ENCODE measurements at regions not wholly inside any gene's neighbourhood (a gene's known extent, or its start where the extent isn't known, plus 50 kb on each side); places are given as distances from the start of the nearest gene placed in this dataset.

GRCh38 chrX:13371186-13371585 lies 51.3 kb upstream of the ATXN3L start:
- no peak overlapping the region for H3K4me2 ChIP-seq (ENCODE audit: low read length)
- H3K4me3 ChIP-seq (ENCODE audit: low read depth, low read length) = no peak overlapping the region
- H2BK12ac ChIP-seq (ENCODE audit: low read length) = no peak overlapping the region
- no peaks in the 10 kb centered on the region for H3K36me3 ChIP-seq (ENCODE audit: control insufficient read depth in 1 of 2, insufficient read depth in 2 of 2, low read length in 2 of 2)
- H4K91ac ChIP-seq (ENCODE audit: low read depth, low read length) = no peak overlapping the region
- no peaks in the 10 kb centered on the region for H3K4me1 ChIP-seq (ENCODE audit: control insufficient read depth in 1 of 2, insufficient read depth in 2 of 2, low read length in 2 of 2)
- no peaks in the 10 kb centered on the region for H3K79me2 ChIP-seq (ENCODE audit: control insufficient read depth, insufficient read depth, low read length, poor library complexity)
- no peak overlapping the region for H2AK5ac ChIP-seq (ENCODE audit: low read length)
- no peak overlapping the region for H3K18ac ChIP-seq (ENCODE audit: low read length)
- H3K4ac ChIP-seq (ENCODE audit: low read depth, low read length) = no peak overlapping the region
- H2BK120ac ChIP-seq (ENCODE audit: insufficient read depth, low read length, poor library complexity) = no peak overlapping the region
- no peak overlapping the region for H4K8ac ChIP-seq (ENCODE audit: low read depth, low read length)
- no peaks in the 10 kb centered on the region for H3K27me3 ChIP-seq (ENCODE audit: insufficient read depth, low read length)
- no peak overlapping the region for H3K9ac ChIP-seq (ENCODE audit: low read length)
- no peak overlapping the region for H2BK5ac ChIP-seq (ENCODE audit: low read depth, low read length, poor library complexity)
- H3K14ac ChIP-seq (ENCODE audit: low read length) = no peak overlapping the region
- H3K27ac ChIP-seq (ENCODE audit: low read depth, low read length) = no peak overlapping the region
- H3K9me3 ChIP-seq (ENCODE audit: insufficient read depth, low read depth, low read length) = no peaks in the 10 kb centered on the region
- no peak overlapping the region for H4K12ac ChIP-seq (ENCODE audit: low read depth, low read length)
- no peak overlapping the region for H2AFZ ChIP-seq (ENCODE audit: insufficient read depth, low read length, poor library complexity)
- no peak overlapping the region for H3K23ac ChIP-seq (ENCODE audit: low read length)
- no peaks in the 10 kb centered on the region for H3K79me1 ChIP-seq (ENCODE audit: low read length)
- no peak for DNase-seq

GRCh38 chrX:13370713-13371112 lies 50.9 kb upstream of the ATXN3L start:
- Histone ChIP-seq H3K4me2 (ENCODE audit: low read length) (no peak overlapping the region), H3K4me1 (ENCODE audit: control insufficient read depth in 1 of 2, insufficient read depth in 2 of 2, low read length in 2 of 2) (no peaks in the 10 kb centered on the region), H3K79me2 (ENCODE audit: control insufficient read depth, insufficient read depth, low read length, poor library complexity) (no peaks in the 10 kb centered on the region), H4K8ac (ENCODE audit: low read depth, low read length) (no peak overlapping the region), H3K79me1 (ENCODE audit: low read length) (no peaks in the 10 kb centered on the region), H3K27ac (ENCODE audit: low read depth, low read length) (no peak overlapping the region), H2AFZ (ENCODE audit: insufficient read depth, low read length, poor library complexity) (no peak overlapping the region), H3K18ac (ENCODE audit: low read length) (no peak overlapping the region), H3K36me3 (ENCODE audit: control insufficient read depth in 1 of 2, insufficient read depth in 2 of 2, low read length in 2 of 2) (no peaks in the 10 kb centered on the region), H2AK5ac (ENCODE audit: low read length) (no peak overlapping the region), H2BK5ac (ENCODE audit: low read depth, low read length, poor library complexity) (no peak overlapping the region), H4K12ac (ENCODE audit: low read depth, low read length) (no peak overlapping the region), H3K14ac (ENCODE audit: low read length) (no peak overlapping the region), H3K9me3 (ENCODE audit: insufficient read depth, low read depth, low read length) (no peaks in the 10 kb centered on the region), H2BK120ac (ENCODE audit: insufficient read depth, low read length, poor library complexity) (no peak overlapping the region), H3K4me3 (ENCODE audit: low read depth, low read length) (no peak overlapping the region), H2BK12ac (ENCODE audit: low read length) (no peak overlapping the region), H3K23ac (ENCODE audit: low read length) (no peak overlapping the region), H3K4ac (ENCODE audit: low read depth, low read length) (no peak overlapping the region), H3K9ac (ENCODE audit: low read length) (no peak overlapping the region), H3K27me3 (ENCODE audit: insufficient read depth, low read length) (no peaks in the 10 kb centered on the region), H4K91ac (ENCODE audit: low read depth, low read length) (no peak overlapping the region)
- DNase-seq = no peak
- WGBS (ENCODE audit: extremely low coverage, insufficient coverage, insufficient read length) = no CpG with 5 or more reads among the region's 1 CpG

All from trophoblast cell (in vitro differentiated cells and primary cell).